ENCODE measurements at regions not wholly inside any gene's neighbourhood (a gene's known extent, or its start where the extent isn't known, plus 50 kb on each side); places are given as distances from the start of the nearest gene placed in this dataset.

- DNase-seq (ENCODE audit: low spot score), result no peak
- TF ChIP-seq EZH2 (IDR thresholded peaks at IDR 0.05; ENCODE audit: borderline replicate concordance), result no peak
- TF ChIP-seq CTCF (IDR thresholded peaks at IDR 0.05; ENCODE audit: poor library complexity), result no peak
- no peaks in the 10 kb centered on the region for H4K20me1 ChIP-seq (ENCODE audit: insufficient read depth, poor library complexity, severe bottlenecking)
Observed at GRCh38 chr13:53264751-53265385, 236.3 kb downstream of the OLFM4 start.

GRCh38 chr13:53266757-53267156 is 238.1 kb downstream of the OLFM4 start:
- H3K27me3 ChIP-seq, result no peaks in the 10 kb centered on the region
- H3K9me3 ChIP-seq (ENCODE audit: low read depth), result no peaks in the 10 kb centered on the region
- no peak overlapping the region for H3K27ac ChIP-seq
- no peaks in the 10 kb centered on the region for H4K20me1 ChIP-seq (ENCODE audit: insufficient read depth, poor library complexity, severe bottlenecking)
- no peaks in the 10 kb centered on the region for H3K9me2 ChIP-seq (replicated peaks; ENCODE audit: insufficient read depth)
- TF ChIP-seq EZH2 (IDR thresholded peaks at IDR 0.05; ENCODE audit: borderline replicate concordance), result no peak
- TF ChIP-seq CTCF (IDR thresholded peaks at IDR 0.05; ENCODE audit: poor library complexity), result no peak
- no peak for TF ChIP-seq EZH2phosphoT487 (IDR thresholded peaks at IDR 0.05; ENCODE audit: low read depth, severe bottlenecking, unreplicated experiment)
- DNase-seq (ENCODE audit: low spot score), result no peak
- H3K4me3 ChIP-seq, result no peak overlapping the region
- no peaks in the 10 kb centered on the region for H3K79me2 ChIP-seq
- WGBS (ENCODE audit: low lambda C conversion rate, missing lambda C conversion rate), result 87% methylated on average over 4 of the region's 4 CpGs
- no peak overlapping the region for H3K4me2 ChIP-seq
- no peaks in the 10 kb centered on the region for H3K36me3 ChIP-seq (replicated peaks; ENCODE audit: insufficient read depth, low read depth)
- H2AFZ ChIP-seq, result no peak overlapping the region
- no peaks in the 10 kb centered on the region for H3K4me1 ChIP-seq (ENCODE audit: insufficient read depth)

More at GRCh38 chr13:53264751-53265385, 236.3 kb downstream of the OLFM4 start:
- Histone ChIP-seq H3K4me1 (ENCODE audit: insufficient read depth) (no peaks in the 10 kb centered on the region), H3K27me3 (peaks cover 7% of the 10 kb centered on the region), H3K4me2 (no peak overlapping the region), H2AFZ (no peak overlapping the region), H3K9me2 (replicated peaks; ENCODE audit: insufficient read depth) (no peaks in the 10 kb centered on the region), H3K4me3 (no peak overlapping the region), H3K36me3 (replicated peaks; ENCODE audit: insufficient read depth, low read depth) (no peaks in the 10 kb centered on the region), H3K9me3 (ENCODE audit: low read depth) (no peaks in the 10 kb centered on the region), H3K79me2 (no peaks in the 10 kb centered on the region), H3K27ac (no peak overlapping the region)

GRCh38 chr13:53269634-53270033 is 241.0 kb downstream of the OLFM4 start:
- TF ChIP-seq EZH2phosphoT487 (IDR thresholded peaks at IDR 0.05; ENCODE audit: low read depth, severe bottlenecking, unreplicated experiment), result no peak
- no peak for TF ChIP-seq EZH2 (IDR thresholded peaks at IDR 0.05; ENCODE audit: borderline replicate concordance)
- TF ChIP-seq CTCF (IDR thresholded peaks at IDR 0.05; ENCODE audit: poor library complexity), result no peak
- H3K36me3 ChIP-seq (replicated peaks; ENCODE audit: insufficient read depth, low read depth), result no peaks in the 10 kb centered on the region
- 78% methylated on average over 6 of the region's 6 CpGs for WGBS (ENCODE audit: low lambda C conversion rate, missing lambda C conversion rate)
- no peaks in the 10 kb centered on the region for H3K27me3 ChIP-seq
- no peaks in the 10 kb centered on the region for H3K9me3 ChIP-seq (ENCODE audit: low read depth)
- H2AFZ ChIP-seq, result no peak overlapping the region
- no peak overlapping the region for H3K4me2 ChIP-seq
- no peaks in the 10 kb centered on the region for H4K20me1 ChIP-seq (ENCODE audit: insufficient read depth, poor library complexity, severe bottlenecking)
- no peak for DNase-seq (ENCODE audit: low spot score)
- no peaks in the 10 kb centered on the region for H3K4me1 ChIP-seq (ENCODE audit: insufficient read depth)
- H3K27ac ChIP-seq, result no peak overlapping the region
- H3K4me3 ChIP-seq, result no peak overlapping the region
- H3K79me2 ChIP-seq, result no peaks in the 10 kb centered on the region
- no peaks in the 10 kb centered on the region for H3K9me2 ChIP-seq (replicated peaks; ENCODE audit: insufficient read depth)

- no peaks in the 10 kb centered on the region for H4K20me1 ChIP-seq (ENCODE audit: insufficient read depth, poor library complexity, severe bottlenecking)
- H3K27me3 ChIP-seq, result no peaks in the 10 kb centered on the region
- no peaks in the 10 kb centered on the region for H3K4me1 ChIP-seq (ENCODE audit: insufficient read depth)
- H3K4me3 ChIP-seq, result no peak overlapping the region
- TF ChIP-seq CTCF (IDR thresholded peaks at IDR 0.05; ENCODE audit: poor library complexity) (no peak), EZH2 (IDR thresholded peaks at IDR 0.05; ENCODE audit: borderline replicate concordance) (no peak), EZH2phosphoT487 (IDR thresholded peaks at IDR 0.05; ENCODE audit: low read depth, severe bottlenecking, unreplicated experiment) (no peak)
- H3K27ac ChIP-seq, result no peak overlapping the region
- no peak overlapping the region for H3K4me2 ChIP-seq
- no peaks in the 10 kb centered on the region for H3K79me2 ChIP-seq
- H2AFZ ChIP-seq, result no peak overlapping the region
- 56% methylated on average over 2 of the region's 2 CpGs for WGBS (ENCODE audit: low lambda C conversion rate, missing lambda C conversion rate)
- no peaks in the 10 kb centered on the region for H3K36me3 ChIP-seq (replicated peaks; ENCODE audit: insufficient read depth, low read depth)
- no peak for DNase-seq (ENCODE audit: low spot score)
- no peaks in the 10 kb centered on the region for H3K9me3 ChIP-seq (ENCODE audit: low read depth)
- H3K9me2 ChIP-seq (replicated peaks; ENCODE audit: insufficient read depth), result no peaks in the 10 kb centered on the region
Observed at GRCh38 chr13:53272873-53273272, 244.3 kb downstream of the OLFM4 start.
